H1 (cell line): ENCODE measurements at regions not wholly inside any gene's neighbourhood (a gene's known extent, or its start where the extent isn't known, plus 50 kb on each side); places are given as distances from the start of the nearest gene placed in this dataset.

ENCODE experiments used
- ASH2L ChIP-seq: fragments of 200-600, 300-600 bp; sonication (generic); IDR thresholded peaks from one replicate; pipeline ENCODE4 v1.7.1; 2017; ENCODE audit warnings: low read length
- CHD7 ChIP-seq: fragments of 300-600 bp; sonication (generic); IDR thresholded peaks from 2 replicates; pipeline ENCODE4 v1.7.1; 2012; ENCODE audit warnings: low read length, moderate library complexity, mild to moderate bottlenecking, inconsistent platforms; ENCODE audit not compliant: insufficient replicate concordance
- RBBP5 ChIP-seq: IDR thresholded peaks from 2 replicates; pipeline ENCODE4 v1.7.1; 2012; ENCODE audit warnings: low read depth, mild to moderate bottlenecking, inconsistent platforms, low read length, moderate library complexity, borderline replicate concordance
- SAP30 ChIP-seq: fragments of 300-600 bp; sonication (generic); IDR thresholded peaks from 2 replicates; pipeline ENCODE4 v1.7.1; 2012; ENCODE audit warnings: low read length, moderate library complexity, mild to moderate bottlenecking, inconsistent platforms; ENCODE audit not compliant: insufficient read depth, insufficient replicate concordance

- TF ChIP-seq SAP30 (no peak), CHD7 (no peak), RBBP5 (no peak), ASH2L (no peak)
These were observed 970.7 kb upstream of the FBXO33 start (continued) for GRCh38 chr14:40402957-40403356.
